GM12878 (cell line): ENCODE measurements at regions not wholly inside any gene's neighbourhood (a gene's known extent, or its start where the extent isn't known, plus 50 kb on each side); places are given as distances from the start of the nearest gene placed in this dataset.

ENCODE experiments used
- ATAC-seq: fragments of 200-7000 bp; cut with Tn5 transposase; 3 replicates; pipeline ENCODE4 v1.9.1; 2020; ENCODE audit warnings: mild to moderate bottlenecking, moderate library complexity
- BruUV-seq: library from RNA; stranded (reverse); fragments of 400-500 nt; replicated peaks from 2 replicates; lab custom pipeline; 2021; lab: Mats Ljungman, UMichigan
- CTCF ChIA-PET: fragments of 300-600 bp; sonication (Branson Sonifier 250); formaldehyde crosslinking; extraction: SDS; loops from one replicate; lab custom pipeline; 2021; ENCODE audit warnings: inconsistent platforms; lab: Yijun Ruan, JAX
- POLR2A ChIA-PET: fragments of 350-600 bp; formaldehyde crosslinking; extraction: SDS; loops from one replicate; lab custom pipeline; 2021; ENCODE audit warnings: inconsistent platforms; lab: Charles Lee
- RAD21 ChIA-PET: fragments of 300-600 bp; sonication (Branson Sonifier 250); formaldehyde crosslinking; loops from one replicate; lab custom pipeline; 2023; ENCODE audit warnings: antibody characterized with exemption; ENCODE audit not compliant: unreplicated experiment; lab: Charles Lee
- SMC1A ChIA-PET: fragments of 300-600 bp; sonication (Branson Sonifier 250); formaldehyde crosslinking; loops from one replicate; lab custom pipeline; 2023; ENCODE audit not compliant: unreplicated experiment, uncharacterized antibody; lab: Charles Lee
- DNase-seq: peaks from one replicate; pipeline ENCODE4 v3.0.0-alpha.2; 2011; ENCODE audit warnings: low read depth, low spot score
- FAIRE-seq: peaks from 3 replicates; lab custom pipeline; 2011; peaks lifted over from hg19 to GRCh38; lab: Jason Lieb, UNC
- H2AFZ ChIP-seq: 2 replicates; pipeline ENCODE4 v1.6.0; 2011; ENCODE audit warnings: low read depth, low read length, control low read depth; ENCODE audit not compliant: control insufficient read depth
- H3K27ac ChIP-seq: 2 replicates; pipeline ENCODE4 v1.5.1; 2011; ENCODE audit warnings: control low read depth; ENCODE audit not compliant: control insufficient read depth, insufficient read depth
- H3K27me3 ChIP-seq, 2 experiments: replicated peaks in 1 of 2; 2 replicates each; pipeline versions ENCODE4 v1.6.0 to v1.6.1; 2011; ENCODE audit warnings: low read length in 1 of 2; ENCODE audit not compliant: control insufficient read depth in 2 of 2, insufficient read depth in 2 of 2
- H3K36me3 ChIP-seq, 2 experiments: 2 replicates each; pipeline ENCODE4 v1.5.1; 2011; ENCODE audit warnings: low read length in 1 of 2; ENCODE audit not compliant: control insufficient read depth in 2 of 2, insufficient read depth in 2 of 2
- H3K4me1 ChIP-seq: 2 replicates; pipeline ENCODE4 v1.6.1; 2011; ENCODE audit warnings: mild to moderate bottlenecking, low read length, moderate library complexity, mixed read lengths; ENCODE audit not compliant: control insufficient read depth, insufficient read depth
- H3K4me2 ChIP-seq: 2 replicates; pipeline ENCODE4 v1.6.0; 2011; ENCODE audit warnings: control low read depth; ENCODE audit not compliant: control insufficient read depth, insufficient read depth
- H3K4me3 ChIP-seq: fragments of 200-600 bp; sonication (generic); 2 replicates; pipeline ENCODE4 v1.5.1; 2016
- H3K79me2 ChIP-seq: 2 replicates; pipeline ENCODE4 v1.6.0; 2011; ENCODE audit warnings: low read length; ENCODE audit not compliant: control insufficient read depth, insufficient read depth
- H3K9ac ChIP-seq: 2 replicates; pipeline ENCODE4 v1.8.0; 2011; ENCODE audit warnings: low read length, control low read depth, mixed read lengths; ENCODE audit not compliant: control insufficient read depth, insufficient read depth
- H3K9me3 ChIP-seq: replicated peaks from 3 replicates; pipeline ENCODE4 v1.5.1; 2011; ENCODE audit warnings: mild to moderate bottlenecking, low read length; ENCODE audit not compliant: control insufficient read depth, insufficient read depth
- H4K20me1 ChIP-seq: 2 replicates; pipeline ENCODE4 v1.6.0; 2011; ENCODE audit not compliant: control insufficient read depth, insufficient read depth
- ATF7 ChIP-seq: fragments of 450-650 bp; IDR thresholded peaks from 2 replicates; pipeline ENCODE4 v1.6.1; 2016; ENCODE audit warnings: low read depth, mild to moderate bottlenecking
- E2F4 ChIP-seq: IDR thresholded peaks from 2 replicates; pipeline ENCODE4 v1.6.1; 2012; ENCODE audit warnings: low read depth, low read length, improper control_type of control experiment
- JUND ChIP-seq: IDR thresholded peaks from 2 replicates; pipeline ENCODE4 v1.6.1; 2012; ENCODE audit warnings: low read depth, mild to moderate bottlenecking, low read length, improper control_type of control experiment, moderate library complexity
- KDM1A ChIP-seq: fragments of 200-600 bp; sonication (generic); IDR thresholded peaks from 2 replicates; pipeline ENCODE4 v1.6.1; 2016; ENCODE audit warnings: borderline replicate concordance
- PRDM15 ChIP-seq: fragments of 450-650 bp; formaldehyde crosslinking; IDR thresholded peaks from 2 replicates; pipeline ENCODE4 v1.4.0; 2020; ENCODE audit warnings: mild to moderate bottlenecking, moderate library complexity
- SP1 ChIP-seq: IDR thresholded peaks from one replicate; pipeline ENCODE4 v1.6.1; 2011; ENCODE audit warnings: low read depth, low read length
- SPI1 ChIP-seq: IDR thresholded peaks from 2 replicates; pipeline ENCODE4 v1.6.1; 2011; ENCODE audit warnings: low read depth, mild to moderate bottlenecking, low read length, moderate library complexity, borderline replicate concordance; ENCODE audit not compliant: insufficient read depth
- SRF ChIP-seq, 2 experiments: IDR thresholded peaks; 2 replicates each; pipeline ENCODE4 v1.6.1; 2011; ENCODE audit warnings: low read depth in 2 of 2, low read length in 2 of 2, mild to moderate bottlenecking in 1 of 2, moderate library complexity in 1 of 2
- WRNIP1 ChIP-seq: IDR thresholded peaks from 2 replicates; pipeline ENCODE4 v1.6.1; 2011; ENCODE audit warnings: low read depth, low read length, improper control_type of control experiment, borderline replicate concordance
- ZNF207 ChIP-seq: fragments of 450-650 bp; IDR thresholded peaks from 2 replicates; pipeline ENCODE4 v1.6.1; 2014; ENCODE audit warnings: antibody characterized with exemption, mild to moderate bottlenecking, borderline replicate concordance
- WGBS: methylation state at CpG from one replicate; pipeline ENCODE4 v1.1.6; 2016; ENCODE audit warnings: low lambda C conversion rate; ENCODE audit not compliant: insufficient replicate concordance, insufficient coverage; ENCODE audit errors: missing lambda C conversion rate; 5-methylcytosine and 5-hydroxymethylcytosine counted together
- in situ Hi-C: fragments of 300-500 bp; cut with MboI; formaldehyde crosslinking; loops from 9 replicates; pipeline ENCODE4 v1.14.3; 2018; ENCODE audit warnings: mixed read lengths
- intact Hi-C: fragments of 100-400 bp; cut with micrococcal nuclease; formaldehyde crosslinking; loops from one replicate; pipeline ENCODE4 v1.14.2; 2022; ENCODE audit not compliant: unreplicated experiment

DNA sequence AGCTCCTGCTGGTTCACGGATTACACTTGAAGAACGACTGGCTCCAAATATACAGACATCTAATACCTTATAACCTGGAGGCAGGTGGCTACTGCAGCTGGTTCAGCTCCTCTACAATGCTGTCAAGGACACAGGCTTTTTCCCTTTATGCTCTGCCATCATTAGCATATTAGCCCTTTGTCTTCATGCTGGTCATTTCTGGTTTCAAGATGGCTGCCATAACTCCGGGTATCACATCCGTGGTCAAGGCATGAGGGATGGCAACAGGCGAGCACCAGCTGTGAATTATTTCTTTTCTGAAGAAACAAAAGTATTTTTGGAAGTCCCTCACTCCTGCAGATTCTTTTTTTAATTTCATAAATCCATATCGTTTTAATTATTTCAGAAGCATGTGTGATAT lies 124.3 kb upstream of the MED13 start:
- H3K79me2 ChIP-seq, result no peaks in the 10 kb centered on the region
- TF ChIP-seq ZNF207, result no peak
- no peak for TF ChIP-seq KDM1A
- no peak for TF ChIP-seq SP1
- no peak for TF ChIP-seq ATF7
- TF ChIP-seq SPI1, result no peak
- no peak for TF ChIP-seq E2F4
- no peak for TF ChIP-seq JUND
- TF ChIP-seq WRNIP1, result no peak
- TF ChIP-seq SRF (IDR thresholded peaks at IDR 0.05; ENCODE audit: low read depth in 2 of 2, low read length in 2 of 2), result no peak
- TF ChIP-seq PRDM15 (CRISPR knock-in tag), result no peak

More for the DNA sequence above, 124.3 kb upstream of the MED13 start:
- ATAC-seq (no peak), DNase-seq (no peak), FAIRE-seq (no peak)
- Histone ChIP-seq H3K9me3 (no peaks in the 10 kb centered on the region), H3K4me2 (no peak overlapping the region), H3K27ac (no peak overlapping the region), H4K20me1 (no peaks in the 10 kb centered on the region), H3K4me3 (no peak overlapping the region), H2AFZ (no peak overlapping the region), H3K9ac (no peak overlapping the region), H3K27me3 (no peaks in the 10 kb centered on the region), H3K36me3 (no peaks in the 10 kb centered on the region), H3K4me1 (no peaks in the 10 kb centered on the region)
- POLR2A ChIA-PET, result interaction anchor here (0.6 kb wide), 1 partner anchor 589 kb away, joined by 5 read pairs; no protein-coding TSS in a partner anchor
- RAD21 ChIA-PET, result no interaction called here
- no TSS peak for BruUV-seq
- intact Hi-C loops, result no loop called here
- CTCF ChIA-PET, result no interaction called here
- SMC1A ChIA-PET, result no interaction called here
- in situ Hi-C loops, result no loop called here
- 67% methylated on average over 6 of the region's 6 CpGs for WGBS
